Hepatocyte (in vitro differentiated cells): ENCODE measurements at regions not wholly inside any gene's neighbourhood (a gene's known extent, or its start where the extent isn't known, plus 50 kb on each side); places are given as distances from the start of the nearest gene placed in this dataset.

Experiments
- DNase-seq: peaks from one replicate; pipeline ENCODE4 v3.0.0-alpha.2; 2016; ENCODE audit warnings: low spot score
- H2AFZ ChIP-seq: fragments of 200-600 bp; sonication (generic); 2 replicates; pipeline ENCODE4 v1.6.0; 2016; ENCODE audit warnings: antibody characterized with exemption, mild to moderate bottlenecking
- H3K27ac ChIP-seq: fragments of 200-600 bp; sonication (generic); 2 replicates; pipeline ENCODE4 v1.5.1; 2016; ENCODE audit warnings: mild to moderate bottlenecking
- H3K27me3 ChIP-seq: fragments of 200-600 bp; sonication (generic); 2 replicates; pipeline ENCODE4 v1.6.1; 2016
- H3K36me3 ChIP-seq: fragments of 200-600 bp; sonication (generic); replicated peaks from 2 replicates; pipeline ENCODE4 v1.5.1; 2016; ENCODE audit warnings: low read depth; ENCODE audit not compliant: insufficient read depth
- H3K4me1 ChIP-seq: fragments of 200-600 bp; sonication (generic); 2 replicates; pipeline ENCODE4 v1.5.1; 2016; ENCODE audit warnings: mild to moderate bottlenecking, moderate library complexity; ENCODE audit not compliant: insufficient read depth
- H3K4me2 ChIP-seq: fragments of 200-600 bp; sonication (generic); 2 replicates; pipeline ENCODE4 v1.6.0; 2016
- H3K4me3 ChIP-seq: fragments of 200-600 bp; sonication (generic); 2 replicates; pipeline ENCODE4 v1.5.1; 2016; ENCODE audit warnings: mild to moderate bottlenecking
- H3K79me2 ChIP-seq: fragments of 200-600 bp; sonication (generic); 2 replicates; pipeline ENCODE4 v1.6.0; 2017; ENCODE audit warnings: mild to moderate bottlenecking
- H3K9me2 ChIP-seq: fragments of 200-600 bp; sonication (generic); replicated peaks from 2 replicates; pipeline ENCODE4 v1.6.0; 2017; ENCODE audit warnings: mild to moderate bottlenecking; ENCODE audit not compliant: insufficient read depth
- H3K9me3 ChIP-seq: fragments of 200-600 bp; sonication (generic); 2 replicates; pipeline ENCODE4 v1.5.1; 2016; ENCODE audit warnings: low read depth, mild to moderate bottlenecking
- H4K20me1 ChIP-seq: fragments of 200-600 bp; sonication (generic); 2 replicates; pipeline ENCODE4 v1.6.0; 2016; ENCODE audit warnings: mild to moderate bottlenecking; ENCODE audit not compliant: insufficient read depth, poor library complexity, severe bottlenecking
- CTCF ChIP-seq: fragments of 200-600 bp; sonication (generic); IDR thresholded peaks from 2 replicates; pipeline ENCODE4 v1.5.1; 2016; ENCODE audit warnings: antibody characterized with exemption, mild to moderate bottlenecking; ENCODE audit not compliant: poor library complexity
- EZH2 ChIP-seq: fragments of 200-600 bp; sonication (generic); IDR thresholded peaks from 2 replicates; pipeline ENCODE4 v1.6.1; 2016; ENCODE audit warnings: antibody characterized with exemption, mild to moderate bottlenecking, borderline replicate concordance
- EZH2phosphoT487 ChIP-seq: fragments of 200-600 bp; sonication (generic); IDR thresholded peaks from one replicate; pipeline ENCODE4 v1.6.1; 2018; ENCODE audit warnings: antibody characterized with exemption, mild to moderate bottlenecking, low read depth, moderate library complexity; ENCODE audit not compliant: unreplicated experiment, severe bottlenecking
- WGBS: methylation state at CpG from one replicate; pipeline ENCODE4 v1.1.6; 2016; ENCODE audit warnings: low lambda C conversion rate; ENCODE audit errors: missing lambda C conversion rate; 5-methylcytosine and 5-hydroxymethylcytosine counted together

DNA sequence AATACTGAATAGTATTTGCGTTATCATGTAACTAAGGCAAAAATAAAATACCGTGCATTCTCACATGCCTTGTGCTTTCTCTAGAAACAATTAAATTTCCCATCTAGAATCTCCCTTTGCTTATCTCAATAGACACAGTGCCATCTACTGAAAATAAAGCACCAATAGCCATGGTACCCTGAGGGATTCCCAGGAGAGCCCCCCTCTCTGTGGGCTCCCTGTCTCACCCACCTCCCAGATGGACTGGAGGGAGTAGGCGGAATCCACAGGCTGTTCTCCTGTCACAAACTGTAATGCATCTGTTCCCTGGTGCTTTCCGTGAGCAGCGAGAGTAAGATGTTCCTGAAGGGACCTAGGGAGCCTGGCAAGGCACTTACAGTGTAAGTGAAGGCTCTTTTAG is 112.4 kb upstream of the UPP2 start:
- Histone ChIP-seq H3K9me2 (no peaks in the 10 kb centered on the region), H3K9me3 (no peaks in the 10 kb centered on the region), H3K36me3 (no peaks in the 10 kb centered on the region), H3K27ac (no peak overlapping the region), H3K27me3 (no peaks in the 10 kb centered on the region), H3K79me2 (no peaks in the 10 kb centered on the region), H3K4me3 (no peak overlapping the region), H2AFZ (no peak overlapping the region), H3K4me1 (no peaks in the 10 kb centered on the region), H4K20me1 (no peaks in the 10 kb centered on the region), H3K4me2 (no peak overlapping the region)
- DNase-seq, result no peak
- 87% methylated on average over 5 of the region's 5 CpGs for WGBS
- TF ChIP-seq EZH2, result no peak
- TF ChIP-seq EZH2phosphoT487, result no peak
- no peak for TF ChIP-seq CTCF

DNA sequence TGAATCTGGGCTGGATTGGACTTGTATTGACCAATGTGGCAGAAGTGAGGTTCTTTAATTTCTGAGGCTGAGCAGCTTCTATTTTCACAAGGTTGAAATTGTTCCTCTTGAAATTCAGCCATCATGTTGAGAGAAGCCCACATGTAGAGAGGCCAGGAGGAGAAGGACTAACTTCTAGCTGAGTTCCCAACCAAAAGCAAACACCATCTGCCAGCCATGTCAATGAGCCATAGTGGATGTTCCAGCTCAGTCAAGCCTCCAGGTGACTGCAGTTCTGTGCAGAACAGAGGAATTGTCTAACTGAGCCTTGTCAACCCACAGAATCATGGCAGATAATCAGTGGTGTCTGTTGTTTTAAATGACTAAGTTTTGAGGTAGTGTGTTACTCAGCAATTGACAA is 110.6 kb upstream of the ACVR1 start:
- no peak for TF ChIP-seq EZH2
- TF ChIP-seq EZH2phosphoT487, result no peak
- TF ChIP-seq CTCF, result no peak
- Histone ChIP-seq H3K9me3 (no peaks in the 10 kb centered on the region), H3K27me3 (no peaks in the 10 kb centered on the region), H3K27ac (no peak overlapping the region), H3K36me3 (no peaks in the 10 kb centered on the region), H2AFZ (no peak overlapping the region), H3K4me2 (no peak overlapping the region), H4K20me1 (no peaks in the 10 kb centered on the region), H3K4me1 (no peaks in the 10 kb centered on the region), H3K9me2 (no peaks in the 10 kb centered on the region), H3K79me2 (no peaks in the 10 kb centered on the region), H3K4me3 (no peak overlapping the region)
- no peak for DNase-seq

- Histone ChIP-seq H2AFZ (no peak overlapping the region), H3K4me2 (no peak overlapping the region), H3K27me3 (no peaks in the 10 kb centered on the region), H3K27ac (no peak overlapping the region), H3K9me2 (no peaks in the 10 kb centered on the region), H3K9me3 (no peaks in the 10 kb centered on the region), H3K4me3 (no peak overlapping the region), H3K4me1 (no peaks in the 10 kb centered on the region), H4K20me1 (no peaks in the 10 kb centered on the region), H3K79me2 (no peaks in the 10 kb centered on the region), H3K36me3 (no peaks in the 10 kb centered on the region)
- no peak for DNase-seq
- TF ChIP-seq EZH2phosphoT487 (no peak), EZH2 (no peak), CTCF (no peak)
Measured at GRCh38 chr2:157984866-157985265, 108.7 kb upstream of the ACVR1 start.

GRCh38 chr2:157980020-157980419 is 103.9 kb upstream of the ACVR1 start:
- no peak for TF ChIP-seq EZH2phosphoT487
- no peak for TF ChIP-seq EZH2
- TF ChIP-seq CTCF, result no peak
- H3K9me3 ChIP-seq, result no peaks in the 10 kb centered on the region
- H3K9me2 ChIP-seq, result no peaks in the 10 kb centered on the region
- H3K27ac ChIP-seq, result no peak overlapping the region
- no peaks in the 10 kb centered on the region for H3K36me3 ChIP-seq
- H3K4me2 ChIP-seq, result no peak overlapping the region
- no peaks in the 10 kb centered on the region for H3K79me2 ChIP-seq
- no peaks in the 10 kb centered on the region for H4K20me1 ChIP-seq
- H3K4me3 ChIP-seq, result no peak overlapping the region
- no peak for DNase-seq
- no peaks in the 10 kb centered on the region for H3K27me3 ChIP-seq
- H3K4me1 ChIP-seq, result no peaks in the 10 kb centered on the region
- 83% methylated on average over 4 of the region's 4 CpGs for WGBS
- no peak overlapping the region for H2AFZ ChIP-seq
